Colonic mucosa (tissue), 4 donors: ENCODE measurements at regions not wholly inside any gene's neighbourhood (a gene's known extent, or its start where the extent isn't known, plus 50 kb on each side); places are given as distances from the start of the nearest gene placed in this dataset.

Experiments used
- DNase-seq: peaks from one replicate; pipeline ENCODE4 v3.0.0-alpha.2; 2020
- H3K27ac ChIP-seq: fragments of 200-600 bp; one replicate; pipeline ENCODE4 v1.8.0; 2021
- H3K27me3 ChIP-seq: fragments of 200-600 bp; one replicate; pipeline ENCODE4 v1.8.0; 2021
- H3K36me3 ChIP-seq: fragments of 200-600 bp; one replicate; pipeline ENCODE4 v1.8.0; 2021
- H3K4me1 ChIP-seq: fragments of 200-600 bp; one replicate; pipeline ENCODE4 v1.8.0; 2021; ENCODE audit warnings: mild to moderate bottlenecking
- H3K4me3 ChIP-seq: fragments of 200-600 bp; one replicate; pipeline ENCODE4 v1.8.0; 2021
- H3K9ac ChIP-seq, 2 donors: one replicate each; pipeline ENCODE4 v1.7.0; 2013; ENCODE audit warnings: control low read depth in 2 of 2, low read depth in 2 of 2, low read length in 2 of 2
- H3K9me3 ChIP-seq: fragments of 200-600 bp; one replicate; pipeline ENCODE4 v1.8.0; 2021
- CTCF ChIP-seq: fragments of 200-600 bp; IDR thresholded peaks from one replicate; pipeline ENCODE4 v1.8.0; 2022; ENCODE audit warnings: antibody characterized with exemption, mild to moderate bottlenecking
- intact Hi-C: fragments of 100-400 bp; cut with DNase I; formaldehyde crosslinking; loops from one replicate; pipeline ENCODE4 v1.14.1; 2022
- donor health status: healthy.
- donor health status: DM: no; HTN: no; CAD: no.
- donor health status: DM: no; HTN: no; CAD: no.

DNA sequence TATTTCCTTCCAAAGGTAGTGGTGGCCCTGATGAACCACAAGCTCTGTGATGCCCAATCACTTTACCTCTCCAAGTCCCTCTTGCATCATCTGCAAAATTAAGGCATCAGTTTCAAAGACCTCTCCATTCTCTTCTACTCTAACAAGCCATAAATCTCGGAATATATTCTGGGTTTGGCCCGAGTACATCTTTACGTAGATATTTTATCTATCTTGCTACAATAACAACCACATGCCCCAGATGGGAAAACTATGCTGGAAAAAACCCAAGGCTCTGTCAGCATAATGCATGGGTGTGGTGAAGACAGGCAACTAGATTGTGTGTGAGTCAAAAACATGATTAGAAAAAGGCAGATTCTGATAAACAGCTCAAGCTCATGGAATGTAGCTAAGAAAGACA is 228.2 kb upstream of the BLID start:
- Histone ChIP-seq H3K9me3 (no peaks in the 10 kb centered on the region), H3K4me1 (no peaks in the 10 kb centered on the region), H3K36me3 (no peaks in the 10 kb centered on the region), H3K4me3 (no peak overlapping the region), H3K9ac (no peak overlapping the region), H3K27me3 (no peaks in the 10 kb centered on the region), H3K27ac (no peak overlapping the region)
- intact Hi-C loops: no loop called here
- no peak for TF ChIP-seq CTCF
- no peak for DNase-seq

DNA sequence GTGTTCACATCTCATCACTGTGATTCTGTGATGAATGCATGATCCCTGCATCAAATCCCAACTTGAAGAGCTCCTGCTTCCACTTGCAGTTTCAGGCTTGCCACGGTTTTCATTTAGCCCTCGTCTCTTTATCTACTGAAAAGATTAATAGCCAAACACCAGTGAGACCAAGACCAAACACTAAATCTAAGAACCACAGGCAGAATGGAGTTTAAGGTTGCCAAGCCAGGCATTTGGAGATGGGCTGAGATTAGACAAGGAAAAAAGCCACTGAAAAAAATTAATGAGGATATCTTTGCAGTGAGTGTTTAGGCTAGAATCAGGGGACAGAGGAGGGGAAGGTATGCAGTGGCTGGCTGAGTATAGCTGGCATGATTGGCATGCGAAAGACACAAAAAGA is 227.2 kb upstream of the BLID start:
- Histone ChIP-seq H3K27me3 (no peaks in the 10 kb centered on the region), H3K9ac (no peak overlapping the region), H3K27ac (no peak overlapping the region), H3K4me3 (no peak overlapping the region), H3K4me1 (no peaks in the 10 kb centered on the region), H3K36me3 (no peaks in the 10 kb centered on the region), H3K9me3 (no peaks in the 10 kb centered on the region)
- no peak for DNase-seq
- intact Hi-C loops: no loop called here
- no peak for TF ChIP-seq CTCF

DNA sequence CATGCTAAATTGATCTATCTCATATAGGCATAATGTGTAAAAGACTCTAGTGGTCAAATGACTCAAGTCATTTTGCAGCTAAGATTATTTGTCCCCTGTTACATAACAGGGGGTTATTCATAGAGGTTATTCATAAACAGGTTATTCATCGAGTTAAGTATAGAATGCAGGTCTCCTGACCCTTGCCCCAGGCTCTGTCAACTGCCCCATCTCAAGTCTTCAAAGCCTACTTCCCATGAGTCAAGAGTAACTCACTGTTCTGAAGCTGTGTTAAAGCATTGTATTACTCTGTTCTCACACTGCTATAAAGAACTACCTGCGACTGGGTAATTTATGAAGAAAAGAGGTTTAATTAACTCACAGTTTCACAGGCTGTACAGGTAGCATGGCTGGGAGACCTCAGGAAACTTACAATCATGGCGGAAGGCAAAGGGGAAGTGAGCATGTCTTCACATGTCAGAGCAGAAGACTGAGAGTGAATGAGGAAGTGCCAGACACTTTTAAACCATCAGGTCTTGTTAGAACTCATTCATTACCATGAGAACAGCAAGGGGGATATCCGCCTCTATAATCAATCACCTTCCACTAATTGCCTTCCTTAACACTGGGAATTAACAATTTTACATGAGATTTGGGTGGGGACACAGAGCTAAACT is 226.2 kb upstream of the BLID start:
- Histone ChIP-seq H3K4me1 (no peaks in the 10 kb centered on the region), H3K27me3 (no peaks in the 10 kb centered on the region), H3K9me3 (no peaks in the 10 kb centered on the region), H3K9ac (no peak overlapping the region), H3K4me3 (no peak overlapping the region), H3K36me3 (no peaks in the 10 kb centered on the region), H3K27ac (no peak overlapping the region)
- DNase-seq: no peak
- TF ChIP-seq CTCF: no peak
- intact Hi-C loops: no loop called here

DNA sequence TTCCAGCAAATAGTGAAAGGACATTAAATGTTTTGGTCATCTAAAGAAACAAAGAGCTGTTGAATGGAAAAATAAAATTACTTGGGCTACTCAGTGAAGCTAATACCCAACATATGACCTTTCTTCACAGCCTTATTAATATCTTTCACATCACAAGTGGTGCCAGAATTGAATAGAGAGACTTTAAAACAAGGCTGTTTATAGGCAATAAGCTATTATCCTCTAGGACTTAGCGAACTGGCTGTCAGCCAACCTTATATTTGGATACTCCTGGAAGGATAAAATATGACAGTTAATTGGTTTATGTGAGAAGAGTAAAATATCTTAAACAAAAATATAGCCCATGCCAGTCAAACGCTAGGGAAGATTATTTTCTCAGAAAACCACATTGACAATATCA is 225.5 kb upstream of the BLID start:
- Histone ChIP-seq H3K9me3 (no peaks in the 10 kb centered on the region), H3K4me1 (no peaks in the 10 kb centered on the region), H3K27me3 (no peaks in the 10 kb centered on the region), H3K27ac (no peak overlapping the region), H3K4me3 (no peak overlapping the region), H3K36me3 (no peaks in the 10 kb centered on the region), H3K9ac (no peak overlapping the region)
- no peak for TF ChIP-seq CTCF
- DNase-seq: no peak
- intact Hi-C loops: no loop called here

DNA sequence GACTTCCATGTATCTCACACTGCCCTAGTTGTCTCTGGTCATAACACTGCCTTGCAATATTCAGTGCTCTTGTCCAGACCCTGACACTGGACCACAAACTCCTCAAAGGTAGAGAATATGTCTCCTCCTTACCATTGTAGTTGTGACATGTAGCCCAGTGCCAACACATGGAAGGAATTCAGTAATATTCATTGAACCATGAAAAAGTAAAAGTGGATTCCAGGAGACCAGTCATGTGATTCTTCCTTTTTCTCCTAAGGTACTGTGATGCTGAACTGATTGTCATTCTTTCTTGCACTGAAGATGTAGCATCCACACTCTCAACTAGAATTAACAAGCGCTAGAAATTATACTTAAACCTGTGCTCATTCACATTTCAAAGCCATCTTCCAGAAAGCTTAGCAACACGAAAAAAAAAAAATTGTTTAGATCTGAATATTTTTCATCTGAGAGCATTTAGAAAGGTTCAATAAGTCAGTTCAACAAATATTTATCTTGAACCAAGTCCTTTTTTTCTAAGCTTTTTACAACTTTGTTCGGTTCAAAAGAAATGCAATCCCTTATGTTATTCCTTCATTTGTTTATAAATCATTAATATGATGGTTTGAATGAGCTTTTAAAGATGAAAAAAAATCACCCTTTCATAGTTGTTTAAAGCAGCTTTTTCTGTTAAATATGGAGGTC is 224.7 kb upstream of the BLID start:
- Histone ChIP-seq H3K4me3 (no peak overlapping the region), H3K9me3 (no peaks in the 10 kb centered on the region), H3K27ac (no peak overlapping the region), H3K27me3 (no peaks in the 10 kb centered on the region), H3K36me3 (no peaks in the 10 kb centered on the region), H3K4me1 (no peaks in the 10 kb centered on the region), H3K9ac (no peak overlapping the region)
- no peak for DNase-seq
- TF ChIP-seq CTCF: no peak
- intact Hi-C loops: no loop called here
